Adrenal gland (tissue), 5 donors: ENCODE measurements at regions not wholly inside any gene's neighbourhood (a gene's known extent, or its start where the extent isn't known, plus 50 kb on each side); places are given as distances from the start of the nearest gene placed in this dataset.

ENCODE experiments used
- CTCF ChIP-seq, 6 experiments: fragments of 450-650 bp in 4 of 6; fragments of 200-600 bp in 2 of 6; sonication (generic) in 1 of 6; IDR thresholded peaks; 1 replicate in 5 of 6; 2 replicates in 1 of 6; pipeline versions ENCODE4 v1.5.1 to v1.8.0; 2016 to 2021; ENCODE audit warnings: antibody characterized with exemption in 6 of 6, mild to moderate bottlenecking in 2 of 6, moderate library complexity in 1 of 6
- POLR2A ChIP-seq, 2 donors: fragments of 450-650 bp; IDR thresholded peaks; one replicate each; pipeline ENCODE4 v1.6.1; 2017; ENCODE audit warnings: antibody characterized with exemption in 2 of 2, mild to moderate bottlenecking in 2 of 2, moderate library complexity in 1 of 2
- donor health status: DM: no; HTN: no; CAD: no.

- no peak for TF ChIP-seq CTCF (IDR thresholded peaks at IDR 0.05)
- no peak for TF ChIP-seq POLR2A (IDR thresholded peaks at IDR 0.05)
Measured at GRCh38 chr2:133809485-133809884, 241.2 kb upstream of the NCKAP5 start.
